ENCODE measurements at regions not wholly inside any gene's neighbourhood (a gene's known extent, or its start where the extent isn't known, plus 50 kb on each side); places are given as distances from the start of the nearest gene placed in this dataset.

DNA sequence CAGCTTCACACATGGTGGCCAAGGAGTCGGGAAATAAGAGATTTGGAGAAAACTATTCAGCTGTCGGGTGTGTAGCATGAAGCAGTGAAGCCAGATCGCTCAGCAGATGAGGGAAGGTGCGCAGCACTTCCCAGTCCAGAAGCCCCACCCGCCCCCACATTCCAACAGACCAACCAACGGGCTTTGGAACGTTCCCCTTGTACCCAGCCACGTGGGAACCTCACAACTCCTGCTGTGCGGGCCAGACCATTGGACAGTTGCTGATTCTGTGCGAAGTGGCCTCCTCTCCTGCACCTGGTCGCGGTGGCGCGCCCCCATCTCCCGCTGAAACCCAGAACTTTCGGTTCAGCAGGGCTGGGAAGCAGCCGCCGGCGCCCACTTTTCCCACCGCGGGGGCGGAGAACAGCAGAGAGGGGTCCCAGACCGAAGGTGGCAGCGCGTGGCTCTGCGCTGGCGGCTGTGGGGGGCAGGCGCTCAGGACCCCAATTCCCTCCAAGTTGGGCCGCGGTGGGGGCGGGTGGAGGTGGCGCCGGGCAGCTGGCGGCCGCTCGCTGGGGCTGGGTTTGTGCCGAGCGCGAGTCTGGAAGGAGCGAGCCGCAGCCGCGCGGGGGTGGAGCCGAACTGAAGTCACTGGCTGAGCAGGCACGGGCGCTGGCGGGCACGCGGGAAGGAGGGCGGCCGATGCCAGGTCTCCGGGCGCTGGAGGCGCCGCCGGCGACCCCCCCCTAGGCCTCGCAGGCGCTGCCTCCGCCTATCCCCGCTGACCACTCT lies 1301.5 kb upstream of the SORCS1 start (continued):
- TF ChIP-seq, protein P1, sequence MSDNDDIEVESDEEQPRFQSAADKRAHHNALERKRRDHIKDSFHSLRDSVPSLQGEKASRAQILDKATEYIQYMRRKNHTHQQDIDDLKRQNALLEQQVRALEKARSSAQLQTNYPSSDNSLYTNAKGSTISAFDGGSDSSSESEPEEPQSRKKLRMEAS (CRISPR knock-in tag; IDR thresholded peaks at IDR 0.05): peak; percentile 74; the same call in 1 of the 2 replicates
- 0 out of 2 replicates have a peak, but pooled peaks have one; percentile 40 for TF ChIP-seq MYBL2 (CRISPR knock-in tag; IDR thresholded peaks at IDR 0.05)

DNA sequence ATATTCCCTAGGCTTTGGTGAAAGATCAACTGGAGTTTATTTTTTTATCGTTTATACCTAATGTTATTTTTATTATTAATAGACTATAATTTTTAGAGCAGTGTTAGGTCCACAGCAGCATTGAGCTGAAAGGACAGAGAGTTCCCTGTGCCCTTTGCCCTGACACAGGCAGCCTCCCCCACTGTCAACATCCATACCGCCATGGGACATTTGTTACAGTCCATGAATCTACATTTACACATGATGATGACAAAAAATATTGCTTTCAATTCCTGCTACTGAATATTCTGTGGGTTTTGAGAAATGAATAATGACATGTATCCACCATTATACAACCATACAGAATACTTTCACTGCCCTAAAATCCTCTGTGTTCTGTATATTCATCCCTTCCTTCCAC lies 1297.5 kb upstream of the SORCS1 start:
- ChIA-PET POLR2A (no interaction called here), CTCF (no interaction called here)
- peaks cover 4% of the 10 kb centered on the region; the same call in 1 of the 2 replicates for H3K9me3 Mint-ChIP-seq
- H3K27ac Mint-ChIP-seq: no peak overlapping the region
- TF ChIP-seq, protein P2, sequence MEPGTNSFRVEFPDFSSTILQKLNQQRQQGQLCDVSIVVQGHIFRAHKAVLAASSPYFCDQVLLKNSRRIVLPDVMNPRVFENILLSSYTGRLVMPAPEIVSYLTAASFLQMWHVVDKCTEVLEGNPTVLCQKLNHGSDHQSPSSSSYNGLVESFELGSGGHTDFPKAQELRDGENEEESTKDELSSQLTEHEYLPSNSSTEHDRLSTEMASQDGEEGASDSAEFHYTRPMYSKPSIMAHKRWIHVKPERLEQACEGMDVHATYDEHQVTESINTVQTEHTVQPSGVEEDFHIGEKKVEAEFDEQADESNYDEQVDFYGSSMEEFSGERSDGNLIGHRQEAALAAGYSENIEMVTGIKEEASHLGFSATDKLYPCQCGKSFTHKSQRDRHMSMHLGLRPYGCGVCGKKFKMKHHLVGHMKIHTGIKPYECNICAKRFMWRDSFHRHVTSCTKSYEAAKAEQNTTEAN (CRISPR knock-in tag; IDR thresholded peaks at IDR 0.05): no peak
- TF ChIP-seq CREB1 (CRISPR knock-in tag; IDR thresholded peaks at IDR 0.05) (no peak), SOX15 (CRISPR knock-in tag; IDR thresholded peaks at IDR 0.05) (no peak)
- TF ChIP-seq, protein P3, sequence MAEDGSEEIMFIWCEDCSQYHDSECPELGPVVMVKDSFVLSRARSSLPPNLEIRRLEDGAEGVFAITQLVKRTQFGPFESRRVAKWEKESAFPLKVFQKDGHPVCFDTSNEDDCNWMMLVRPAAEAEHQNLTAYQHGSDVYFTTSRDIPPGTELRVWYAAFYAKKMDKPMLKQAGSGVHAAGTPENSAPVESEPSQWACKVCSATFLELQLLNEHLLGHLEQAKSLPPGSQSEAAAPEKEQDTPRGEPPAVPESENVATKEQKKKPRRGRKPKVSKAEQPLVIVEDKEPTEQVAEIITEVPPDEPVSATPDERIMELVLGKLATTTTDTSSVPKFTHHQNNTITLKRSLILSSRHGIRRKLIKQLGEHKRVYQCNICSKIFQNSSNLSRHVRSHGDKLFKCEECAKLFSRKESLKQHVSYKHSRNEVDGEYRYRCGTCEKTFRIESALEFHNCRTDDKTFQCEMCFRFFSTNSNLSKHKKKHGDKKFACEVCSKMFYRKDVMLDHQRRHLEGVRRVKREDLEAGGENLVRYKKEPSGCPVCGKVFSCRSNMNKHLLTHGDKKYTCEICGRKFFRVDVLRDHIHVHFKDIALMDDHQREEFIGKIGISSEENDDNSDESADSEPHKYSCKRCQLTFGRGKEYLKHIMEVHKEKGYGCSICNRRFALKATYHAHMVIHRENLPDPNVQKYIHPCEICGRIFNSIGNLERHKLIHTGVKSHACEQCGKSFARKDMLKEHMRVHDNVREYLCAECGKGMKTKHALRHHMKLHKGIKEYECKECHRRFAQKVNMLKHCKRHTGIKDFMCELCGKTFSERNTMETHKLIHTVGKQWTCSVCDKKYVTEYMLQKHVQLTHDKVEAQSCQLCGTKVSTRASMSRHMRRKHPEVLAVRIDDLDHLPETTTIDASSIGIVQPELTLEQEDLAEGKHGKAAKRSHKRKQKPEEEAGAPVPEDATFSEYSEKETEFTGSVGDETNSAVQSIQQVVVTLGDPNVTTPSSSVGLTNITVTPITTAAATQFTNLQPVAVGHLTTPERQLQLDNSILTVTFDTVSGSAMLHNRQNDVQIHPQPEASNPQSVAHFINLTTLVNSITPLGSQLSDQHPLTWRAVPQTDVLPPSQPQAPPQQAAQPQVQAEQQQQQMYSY (CRISPR knock-in tag; IDR thresholded peaks at IDR 0.05): no peak
- DNase-seq (ENCODE audit: low spot score) (no peak), ATAC-seq (no peak)
- H3K4me3 Mint-ChIP-seq: no peak overlapping the region
- H3K27me3 Mint-ChIP-seq (ENCODE audit: low read depth): peaks cover 32% of the 10 kb centered on the region
- H3K36me3 Mint-ChIP-seq: no peaks in the 10 kb centered on the region
- no peaks in the 10 kb centered on the region for H3K4me1 Mint-ChIP-seq

DNA sequence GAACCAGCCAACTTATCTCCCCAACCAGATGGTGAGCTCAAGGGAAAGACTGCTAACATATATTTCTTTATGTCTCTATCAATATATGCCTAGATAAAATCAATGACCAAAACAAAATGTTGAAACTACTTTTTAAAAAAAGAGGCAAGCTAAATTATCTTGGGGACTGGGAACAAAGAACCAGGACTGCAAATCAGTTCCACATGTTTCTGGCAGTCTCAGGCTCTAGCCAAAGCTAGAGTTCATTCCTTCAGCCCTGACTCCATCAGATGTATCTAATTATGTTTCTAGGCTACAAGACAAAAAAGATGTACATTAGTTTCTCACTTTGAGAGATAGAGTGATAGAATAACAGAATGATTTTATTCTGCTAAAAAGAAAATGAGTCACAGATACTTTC lies 1290.3 kb upstream of the SORCS1 start:
- ATAC-seq: no peak
- DNase-seq (ENCODE audit: low spot score): no peak
- H3K4me1 Mint-ChIP-seq: no peaks in the 10 kb centered on the region
- H3K9me3 Mint-ChIP-seq: peaks cover 4% of the 10 kb centered on the region; the same call in 1 of the 2 replicates
- H3K4me3 Mint-ChIP-seq: no peak overlapping the region
- ChIA-PET CTCF (no interaction called here), POLR2A (no interaction called here)
- TF ChIP-seq TEAD4 (CRISPR knock-in tag; IDR thresholded peaks at IDR 0.05): no peak
- no peaks in the 10 kb centered on the region for H3K36me3 Mint-ChIP-seq
- no peaks in the 10 kb centered on the region for H3K27me3 Mint-ChIP-seq (ENCODE audit: low read depth)
- H3K27ac Mint-ChIP-seq: no peak overlapping the region

DNA sequence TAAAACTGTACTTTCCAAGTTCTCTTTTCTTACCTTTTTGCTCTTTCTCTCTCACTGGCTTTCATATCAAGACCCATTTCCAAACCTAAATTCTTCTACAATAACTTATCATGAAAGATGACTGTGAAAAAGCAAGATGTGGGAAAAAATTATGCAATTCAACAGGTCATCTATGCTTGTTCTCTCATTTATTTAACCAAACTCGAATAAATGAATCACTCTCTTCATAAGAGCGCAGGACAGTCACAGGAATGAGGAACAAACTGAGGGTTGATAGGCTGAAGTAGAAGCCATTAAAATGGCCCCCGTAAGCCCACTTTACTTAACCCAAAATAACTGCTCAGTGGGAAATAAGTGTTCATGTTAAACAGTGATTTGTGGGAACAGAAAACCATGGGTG lies 1289.7 kb upstream of the SORCS1 start:
- ChIA-PET POLR2A (no interaction called here), CTCF (no interaction called here)
- H3K27ac Mint-ChIP-seq: no peak overlapping the region
- H3K9me3 Mint-ChIP-seq: peaks cover 4% of the 10 kb centered on the region; the same call in 1 of the 2 replicates
- no peaks in the 10 kb centered on the region for H3K4me1 Mint-ChIP-seq
- no peak for ATAC-seq
- no peaks in the 10 kb centered on the region for H3K36me3 Mint-ChIP-seq
- H3K27me3 Mint-ChIP-seq (ENCODE audit: low read depth): no peaks in the 10 kb centered on the region
- no peak for DNase-seq (ENCODE audit: low spot score)
- TF ChIP-seq ELF4 (CRISPR knock-in tag; IDR thresholded peaks at IDR 0.05; ENCODE audit: low read depth) (no peak), NR3C1 (CRISPR knock-in tag; conservative IDR thresholded peaks at IDR 0.05; ENCODE audit: low read depth) (no peak)
- TF ChIP-seq, protein P4, sequence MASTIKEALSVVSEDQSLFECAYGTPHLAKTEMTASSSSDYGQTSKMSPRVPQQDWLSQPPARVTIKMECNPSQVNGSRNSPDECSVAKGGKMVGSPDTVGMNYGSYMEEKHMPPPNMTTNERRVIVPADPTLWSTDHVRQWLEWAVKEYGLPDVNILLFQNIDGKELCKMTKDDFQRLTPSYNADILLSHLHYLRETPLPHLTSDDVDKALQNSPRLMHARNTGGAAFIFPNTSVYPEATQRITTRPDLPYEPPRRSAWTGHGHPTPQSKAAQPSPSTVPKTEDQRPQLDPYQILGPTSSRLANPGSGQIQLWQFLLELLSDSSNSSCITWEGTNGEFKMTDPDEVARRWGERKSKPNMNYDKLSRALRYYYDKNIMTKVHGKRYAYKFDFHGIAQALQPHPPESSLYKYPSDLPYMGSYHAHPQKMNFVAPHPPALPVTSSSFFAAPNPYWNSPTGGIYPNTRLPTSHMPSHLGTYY (CRISPR knock-in tag; IDR thresholded peaks at IDR 0.05): no peak
- TF ChIP-seq, protein P5, sequence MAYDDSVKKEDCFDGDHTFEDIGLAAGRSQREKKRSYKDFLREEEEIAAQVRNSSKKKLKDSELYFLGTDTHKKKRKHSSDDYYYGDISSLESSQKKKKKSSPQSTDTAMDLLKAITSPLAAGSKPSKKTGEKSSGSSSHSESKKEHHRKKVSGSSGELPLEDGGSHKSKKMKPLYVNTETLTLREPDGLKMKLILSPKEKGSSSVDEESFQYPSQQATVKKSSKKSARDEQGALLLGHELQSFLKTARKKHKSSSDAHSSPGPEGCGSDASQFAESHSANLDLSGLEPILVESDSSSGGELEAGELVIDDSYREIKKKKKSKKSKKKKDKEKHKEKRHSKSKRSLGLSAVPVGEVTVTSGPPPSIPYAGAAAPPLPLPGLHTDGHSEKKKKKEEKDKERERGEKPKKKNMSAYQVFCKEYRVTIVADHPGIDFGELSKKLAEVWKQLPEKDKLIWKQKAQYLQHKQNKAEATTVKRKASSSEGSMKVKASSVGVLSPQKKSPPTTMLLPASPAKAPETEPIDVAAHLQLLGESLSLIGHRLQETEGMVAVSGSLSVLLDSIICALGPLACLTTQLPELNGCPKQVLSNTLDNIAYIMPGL (CRISPR knock-in tag; IDR thresholded peaks at IDR 0.05): no peak
- no peak overlapping the region for H3K4me3 Mint-ChIP-seq

All from WTC11 (cell line).